Loucy (cell line): ENCODE measurements at regions not wholly inside any gene's neighbourhood (a gene's known extent, or its start where the extent isn't known, plus 50 kb on each side); places are given as distances from the start of the nearest gene placed in this dataset.

ENCODE experiments used
- CTCF ChIP-seq: fragments of 200-600 bp; sonication (generic); conservative IDR thresholded peaks from 2 replicates; pipeline ENCODE4 v1.5.1; 2014; ENCODE audit warnings: mild to moderate bottlenecking, antibody characterized with exemption, low read length
- EZH2phosphoT487 ChIP-seq: fragments of 200-600 bp; IDR thresholded peaks from 2 replicates; pipeline ENCODE4 v1.6.1; 2018; ENCODE audit warnings: antibody characterized with exemption, mild to moderate bottlenecking, moderate library complexity, borderline replicate concordance

- TF ChIP-seq CTCF (no peak), EZH2phosphoT487 (no peak)
Measured at GRCh38 chr6:9978480-9978879, 436.4 kb downstream of the TFAP2A start.
